ENCODE measurements at regions not wholly inside any gene's neighbourhood (a gene's known extent, or its start where the extent isn't known, plus 50 kb on each side); places are given as distances from the start of the nearest gene placed in this dataset.
"Not testable (repeated sequence)": the region's sequence is repeated elsewhere in the genome, so short reads cannot be mapped to it uniquely, and the experiment has no call there.

- intact Hi-C loops (cut with micrococcal nuclease; ENCODE audit: unreplicated experiment) = no loop called here
- H3K9me3 ChIP-seq = no peaks in the 10 kb centered on the region
- ChIA-PET POLR2A (no interaction called here), CTCF (no interaction called here)
- Mint-ChIP-seq H3K27ac (ENCODE audit: unreplicated experiment) (no peak overlapping the region), H3K4me1 (ENCODE audit: low read depth, unreplicated experiment) (no peaks in the 10 kb centered on the region), H3K9me3 (ENCODE audit: unreplicated experiment) (no peaks in the 10 kb centered on the region), H3K36me3 (ENCODE audit: insufficient read depth, unreplicated experiment) (no peaks in the 10 kb centered on the region), H3K4me3 (ENCODE audit: unreplicated experiment) (no peak overlapping the region), H3K27me3 (ENCODE audit: insufficient read depth, unreplicated experiment) (no peaks in the 10 kb centered on the region)
- no peaks in the 10 kb centered on the region for H3K27me3 ChIP-seq (replicated peaks; ENCODE audit: control insufficient read depth, insufficient read depth, low read length)
- no peak overlapping the region for H3K4me3 ChIP-seq (ENCODE audit: low read depth, low read length)
- TF ChIP-seq, protein P1, sequence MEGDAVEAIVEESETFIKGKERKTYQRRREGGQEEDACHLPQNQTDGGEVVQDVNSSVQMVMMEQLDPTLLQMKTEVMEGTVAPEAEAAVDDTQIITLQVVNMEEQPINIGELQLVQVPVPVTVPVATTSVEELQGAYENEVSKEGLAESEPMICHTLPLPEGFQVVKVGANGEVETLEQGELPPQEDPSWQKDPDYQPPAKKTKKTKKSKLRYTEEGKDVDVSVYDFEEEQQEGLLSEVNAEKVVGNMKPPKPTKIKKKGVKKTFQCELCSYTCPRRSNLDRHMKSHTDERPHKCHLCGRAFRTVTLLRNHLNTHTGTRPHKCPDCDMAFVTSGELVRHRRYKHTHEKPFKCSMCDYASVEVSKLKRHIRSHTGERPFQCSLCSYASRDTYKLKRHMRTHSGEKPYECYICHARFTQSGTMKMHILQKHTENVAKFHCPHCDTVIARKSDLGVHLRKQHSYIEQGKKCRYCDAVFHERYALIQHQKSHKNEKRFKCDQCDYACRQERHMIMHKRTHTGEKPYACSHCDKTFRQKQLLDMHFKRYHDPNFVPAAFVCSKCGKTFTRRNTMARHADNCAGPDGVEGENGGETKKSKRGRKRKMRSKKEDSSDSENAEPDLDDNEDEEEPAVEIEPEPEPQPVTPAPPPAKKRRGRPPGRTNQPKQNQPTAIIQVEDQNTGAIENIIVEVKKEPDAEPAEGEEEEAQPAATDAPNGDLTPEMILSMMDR (IDR thresholded peaks at IDR 0.05; ENCODE audit: insufficient read depth in 1 of 2, low read depth in 1 of 2, low read length in 1 of 2, severe bottlenecking in 1 of 2, unreplicated experiment in 1 of 2) = no peak
- DNase-seq = no peak
- BruUV-seq (replicated peaks) = no TSS peak
- no peaks in the 10 kb centered on the region for H3K4me1 ChIP-seq
- H3K36me3 ChIP-seq (ENCODE audit: control insufficient read depth, insufficient read depth, low read length) = no peaks in the 10 kb centered on the region
These were observed 82.8 kb upstream of the PARP8 start for GRCh38 chr5:50583621-50584020.

DNA sequence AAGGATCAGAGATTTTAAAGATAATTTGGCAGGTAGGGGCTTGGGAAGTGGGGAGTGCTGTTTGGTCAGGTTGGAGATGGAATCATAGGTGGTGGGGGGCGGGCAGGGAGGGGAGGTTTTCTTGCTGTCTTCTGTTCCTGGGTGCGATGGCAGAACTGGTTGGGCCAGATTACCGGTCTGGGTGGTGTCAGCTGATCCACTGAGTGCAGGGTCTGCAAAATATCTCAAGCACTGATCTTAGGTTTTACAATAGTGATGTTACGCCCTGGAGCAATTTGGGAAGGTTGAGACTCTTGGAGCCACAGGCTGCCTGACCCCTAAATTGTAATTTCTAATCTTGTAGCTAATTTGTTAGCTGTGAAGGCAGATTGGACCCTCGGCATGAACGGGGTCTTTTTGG, 78.0 kb upstream of the PARP8 start:
- H3K4me1 ChIP-seq; H3K4me1 Mint-ChIP-seq (ENCODE audit: low read depth, unreplicated experiment); H3K27me3 ChIP-seq (replicated peaks; ENCODE audit: control insufficient read depth, insufficient read depth, low read length); H3K9me3 ChIP-seq; H3K27ac Mint-ChIP-seq (ENCODE audit: unreplicated experiment); BruUV-seq (replicated peaks); POLR2A ChIA-PET; H3K36me3 ChIP-seq (ENCODE audit: control insufficient read depth, insufficient read depth, low read length); H3K27me3 Mint-ChIP-seq (ENCODE audit: insufficient read depth, unreplicated experiment); H3K36me3 Mint-ChIP-seq (ENCODE audit: insufficient read depth, unreplicated experiment); H3K9me3 Mint-ChIP-seq (ENCODE audit: unreplicated experiment); intact Hi-C loops (cut with micrococcal nuclease; ENCODE audit: unreplicated experiment); DNase-seq; H3K4me3 ChIP-seq (ENCODE audit: low read depth, low read length); CTCF ChIA-PET: not testable (repeated sequence)
- H3K4me3 Mint-ChIP-seq (ENCODE audit: unreplicated experiment) = peak overlapping the region; percentile 29

- H3K4me3 ChIP-seq (ENCODE audit: low read depth, low read length); H3K4me1 Mint-ChIP-seq (ENCODE audit: low read depth, unreplicated experiment); H3K9me3 Mint-ChIP-seq (ENCODE audit: unreplicated experiment); POLR2A ChIA-PET; H3K27ac Mint-ChIP-seq (ENCODE audit: unreplicated experiment); H3K36me3 ChIP-seq (ENCODE audit: control insufficient read depth, insufficient read depth, low read length); H3K36me3 Mint-ChIP-seq (ENCODE audit: insufficient read depth, unreplicated experiment); DNase-seq; H3K27me3 ChIP-seq (replicated peaks; ENCODE audit: control insufficient read depth, insufficient read depth, low read length); H3K4me1 ChIP-seq; BruUV-seq (replicated peaks); H3K4me3 Mint-ChIP-seq (ENCODE audit: unreplicated experiment); intact Hi-C loops (cut with micrococcal nuclease; ENCODE audit: unreplicated experiment); H3K27me3 Mint-ChIP-seq (ENCODE audit: insufficient read depth, unreplicated experiment); CTCF ChIA-PET; H3K9me3 ChIP-seq: not testable (repeated sequence)
These were observed 75.8 kb upstream of the PARP8 start for GRCh38 chr5:50590444-50591189.

GRCh38 chr5:50591338-50591737, 75.1 kb upstream of the PARP8 start:
- H3K27me3 ChIP-seq (replicated peaks; ENCODE audit: control insufficient read depth, insufficient read depth, low read length); POLR2A ChIA-PET; H3K9me3 Mint-ChIP-seq (ENCODE audit: unreplicated experiment); CTCF ChIA-PET; DNase-seq; H3K4me1 ChIP-seq; H3K36me3 Mint-ChIP-seq (ENCODE audit: insufficient read depth, unreplicated experiment); H3K27me3 Mint-ChIP-seq (ENCODE audit: insufficient read depth, unreplicated experiment); H3K36me3 ChIP-seq (ENCODE audit: control insufficient read depth, insufficient read depth, low read length); H3K27ac Mint-ChIP-seq (ENCODE audit: unreplicated experiment); H3K9me3 ChIP-seq; H3K4me1 Mint-ChIP-seq (ENCODE audit: low read depth, unreplicated experiment); H3K4me3 Mint-ChIP-seq (ENCODE audit: unreplicated experiment); intact Hi-C loops (cut with micrococcal nuclease; ENCODE audit: unreplicated experiment); H3K4me3 ChIP-seq (ENCODE audit: low read depth, low read length); BruUV-seq (replicated peaks): not testable (repeated sequence)

Data from Caco-2 (cell line).